Psoas muscle (tissue), 7 donors: ENCODE measurements at regions not wholly inside any gene's neighbourhood (a gene's known extent, or its start where the extent isn't known, plus 50 kb on each side); places are given as distances from the start of the nearest gene placed in this dataset.

ENCODE experiments used
- ATAC-seq, 4 donors: fragments of 200-7000 bp; cut with Tn5 transposase; one replicate each; pipeline ENCODE4 v1.9.1; 2020; ENCODE audit warnings: moderate library complexity in 3 of 4, mild to moderate bottlenecking in 2 of 4
- DNase-seq, 2 donors: peaks; one replicate each; pipeline ENCODE4 v3.0.0-alpha.2; 2020
- H3K27ac ChIP-seq: fragments of 200-600 bp; one replicate; pipeline ENCODE4 v1.8.0; 2022
- H3K27me3 ChIP-seq, 3 donors: fragments of 200-600 bp in 1 of 3; one replicate each; pipeline versions ENCODE4 v1.6.1 to v1.8.0; 2013 to 2022; ENCODE audit warnings: low read length in 2 of 3, mild to moderate bottlenecking in 2 of 3, moderate library complexity in 1 of 3; ENCODE audit not compliant: insufficient read depth in 3 of 3
- H3K36me3 ChIP-seq, 2 donors: fragments of 200-600 bp in 1 of 2; one replicate each; pipeline versions ENCODE4 v1.6.1 to v1.8.0; 2013 to 2022; ENCODE audit warnings: low read depth in 1 of 2, mild to moderate bottlenecking in 1 of 2, moderate library complexity in 1 of 2; ENCODE audit not compliant: insufficient read depth in 1 of 2
- H3K4me1 ChIP-seq: fragments of 200-600 bp; one replicate; pipeline ENCODE4 v1.8.0; 2022
- H3K4me3 ChIP-seq: fragments of 200-600 bp; one replicate; pipeline ENCODE4 v1.8.0; 2022; ENCODE audit warnings: mild to moderate bottlenecking
- H3K9me3 ChIP-seq: fragments of 200-600 bp; one replicate; pipeline ENCODE4 v1.8.0; 2022
- WGBS, 3 donors: extraction: QIAGEN DNeasy Blood & Tissue Kit; methylation state at CpG; one replicate each; pipeline versions ENCODE4 v1.1.6 to v1.1.7; 2013; 5-methylcytosine and 5-hydroxymethylcytosine counted together
- intact Hi-C, 2 donors: fragments of 100-400 bp; cut with DNase I; formaldehyde crosslinking; loops; one replicate each; pipeline versions ENCODE4 v1.11.0 to v1.14.2; 2022
- TF ChIP-seq, protein P1 (sequence below): fragments of 200-600 bp; IDR thresholded peaks from one replicate; pipeline ENCODE4 v1.8.0; 2022; ENCODE audit warnings: antibody characterized with exemption
- donor health status: healthy with polysubstance abuse.
- donor health status: DM: no; HTN: no; CAD: no; lungs with moderate emphysema.
- donor health status: Bipolar disorder and iron deficiency.
- donor health status: healthy.
- donor health status: DM: yes; HTN: yes; CAD: no.
- donor health status: DM: no; HTN: no; CAD: no.
- donor health status: DM: yes; HTN: yes; CAD: no.

DNA sequence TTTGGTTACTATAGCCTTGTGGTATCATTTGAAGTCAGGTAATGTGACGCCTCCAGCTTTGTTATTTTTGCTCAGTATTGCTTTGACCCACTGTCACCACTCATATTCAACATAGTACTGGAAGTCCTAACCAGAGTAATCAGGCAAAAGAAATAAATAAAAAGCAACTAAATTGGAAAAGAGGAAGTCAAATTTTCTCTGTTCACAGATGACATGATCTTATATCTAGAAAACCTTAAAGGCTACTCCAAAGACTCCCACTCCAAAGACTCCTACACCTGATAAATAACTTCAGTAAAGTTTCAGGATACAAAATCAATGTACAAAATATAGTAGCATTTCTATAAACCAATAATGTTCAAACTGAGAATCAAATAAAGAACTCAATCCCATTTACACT, 348.6 kb downstream of the CXXC4 start:
- H3K9me3 ChIP-seq, result no peaks in the 10 kb centered on the region
- H3K27me3 ChIP-seq, result no peaks in the 10 kb centered on the region
- ATAC-seq (no peak), DNase-seq (no peak)
- no peaks in the 10 kb centered on the region for H3K36me3 ChIP-seq
- no peak overlapping the region for H3K4me3 ChIP-seq
- H3K27ac ChIP-seq, result no peak overlapping the region
- no peaks in the 10 kb centered on the region for H3K4me1 ChIP-seq
- intact Hi-C loops, result no loop called here
- 88 to 94% (median 89%) methylated on average over 1 of the region's 1 CpG for WGBS, 3 donors
- TF ChIP-seq, protein P1, sequence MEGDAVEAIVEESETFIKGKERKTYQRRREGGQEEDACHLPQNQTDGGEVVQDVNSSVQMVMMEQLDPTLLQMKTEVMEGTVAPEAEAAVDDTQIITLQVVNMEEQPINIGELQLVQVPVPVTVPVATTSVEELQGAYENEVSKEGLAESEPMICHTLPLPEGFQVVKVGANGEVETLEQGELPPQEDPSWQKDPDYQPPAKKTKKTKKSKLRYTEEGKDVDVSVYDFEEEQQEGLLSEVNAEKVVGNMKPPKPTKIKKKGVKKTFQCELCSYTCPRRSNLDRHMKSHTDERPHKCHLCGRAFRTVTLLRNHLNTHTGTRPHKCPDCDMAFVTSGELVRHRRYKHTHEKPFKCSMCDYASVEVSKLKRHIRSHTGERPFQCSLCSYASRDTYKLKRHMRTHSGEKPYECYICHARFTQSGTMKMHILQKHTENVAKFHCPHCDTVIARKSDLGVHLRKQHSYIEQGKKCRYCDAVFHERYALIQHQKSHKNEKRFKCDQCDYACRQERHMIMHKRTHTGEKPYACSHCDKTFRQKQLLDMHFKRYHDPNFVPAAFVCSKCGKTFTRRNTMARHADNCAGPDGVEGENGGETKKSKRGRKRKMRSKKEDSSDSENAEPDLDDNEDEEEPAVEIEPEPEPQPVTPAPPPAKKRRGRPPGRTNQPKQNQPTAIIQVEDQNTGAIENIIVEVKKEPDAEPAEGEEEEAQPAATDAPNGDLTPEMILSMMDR, result no peak

DNA sequence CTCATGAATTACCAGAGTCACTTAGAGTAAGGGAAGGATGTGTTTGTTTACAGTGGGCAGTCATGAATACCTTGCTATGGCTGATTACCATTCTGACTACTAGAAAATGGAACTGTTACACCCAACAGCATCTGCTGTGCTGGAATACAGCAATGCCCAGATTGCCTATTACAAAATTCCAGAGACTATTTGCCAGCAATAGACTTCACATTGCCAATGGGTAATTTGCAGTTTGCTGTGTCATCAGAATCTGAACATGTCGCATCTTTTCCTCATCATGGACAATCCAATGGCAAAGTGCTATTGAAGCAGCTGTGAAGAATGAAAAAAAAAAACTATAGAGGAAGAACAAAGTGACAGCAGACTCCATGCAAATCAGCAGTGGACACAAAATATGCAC, 356.6 kb downstream of the CXXC4 start:
- Histone ChIP-seq H3K27me3 (no peaks in the 10 kb centered on the region), H3K36me3 (no peaks in the 10 kb centered on the region), H3K4me3 (no peak overlapping the region), H3K4me1 (no peaks in the 10 kb centered on the region), H3K9me3 (peaks cover 4% of the 10 kb centered on the region), H3K27ac (no peak overlapping the region)
- no peak for DNase-seq
- 27 to 28% (median 28%) methylated on average over 1 of the region's 1 CpG for WGBS, 3 donors
- ATAC-seq, result no peak
- intact Hi-C loops, result no loop called here
- TF ChIP-seq, protein P1, result no peak

DNA sequence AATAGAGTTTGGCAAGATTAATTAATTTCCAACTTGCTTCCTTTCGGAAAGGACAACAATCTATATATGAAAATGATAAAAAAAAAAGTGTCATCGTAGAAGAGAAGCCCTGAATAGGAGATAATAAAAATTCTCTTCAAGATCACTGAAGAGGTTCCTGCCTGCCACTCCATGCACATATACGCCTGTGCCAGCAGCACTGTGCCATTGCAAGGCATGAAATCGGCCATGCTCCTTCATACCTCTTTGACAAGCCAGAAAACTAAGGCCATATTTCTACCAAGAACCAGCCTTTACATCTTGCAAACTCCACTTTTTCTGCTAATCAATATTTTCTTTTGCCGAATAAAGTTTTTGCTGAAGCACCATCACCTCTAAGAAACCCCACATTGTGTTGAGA, 365.5 kb downstream of the CXXC4 start:
- intact Hi-C loops, result no loop called here
- H3K27ac ChIP-seq, result no peak overlapping the region
- ATAC-seq (no peak), DNase-seq (no peak)
- H3K9me3 ChIP-seq, result no peaks in the 10 kb centered on the region
- H3K4me1 ChIP-seq, result no peaks in the 10 kb centered on the region
- TF ChIP-seq, protein P1, result no peak
- 59 to 87% (median 63%) methylated on average over 5 of the region's 5 CpGs for WGBS, 3 donors
- H3K27me3 ChIP-seq, result no peaks in the 10 kb centered on the region
- H3K4me3 ChIP-seq, result no peak overlapping the region
- H3K36me3 ChIP-seq, result no peaks in the 10 kb centered on the region

- DNase-seq (no peak), ATAC-seq (no peak)
- H3K27ac ChIP-seq, result no peak overlapping the region
- no peaks in the 10 kb centered on the region for H3K4me1 ChIP-seq
- TF ChIP-seq, protein P1, result no peak
- H3K9me3 ChIP-seq, result no peaks in the 10 kb centered on the region
- intact Hi-C loops, result no loop called here
- H3K36me3 ChIP-seq, result no peaks in the 10 kb centered on the region
- no peaks in the 10 kb centered on the region for H3K27me3 ChIP-seq
- no peak overlapping the region for H3K4me3 ChIP-seq
Measured at GRCh38 chr4:104128850-104129213, 365.9 kb downstream of the CXXC4 start.

DNA sequence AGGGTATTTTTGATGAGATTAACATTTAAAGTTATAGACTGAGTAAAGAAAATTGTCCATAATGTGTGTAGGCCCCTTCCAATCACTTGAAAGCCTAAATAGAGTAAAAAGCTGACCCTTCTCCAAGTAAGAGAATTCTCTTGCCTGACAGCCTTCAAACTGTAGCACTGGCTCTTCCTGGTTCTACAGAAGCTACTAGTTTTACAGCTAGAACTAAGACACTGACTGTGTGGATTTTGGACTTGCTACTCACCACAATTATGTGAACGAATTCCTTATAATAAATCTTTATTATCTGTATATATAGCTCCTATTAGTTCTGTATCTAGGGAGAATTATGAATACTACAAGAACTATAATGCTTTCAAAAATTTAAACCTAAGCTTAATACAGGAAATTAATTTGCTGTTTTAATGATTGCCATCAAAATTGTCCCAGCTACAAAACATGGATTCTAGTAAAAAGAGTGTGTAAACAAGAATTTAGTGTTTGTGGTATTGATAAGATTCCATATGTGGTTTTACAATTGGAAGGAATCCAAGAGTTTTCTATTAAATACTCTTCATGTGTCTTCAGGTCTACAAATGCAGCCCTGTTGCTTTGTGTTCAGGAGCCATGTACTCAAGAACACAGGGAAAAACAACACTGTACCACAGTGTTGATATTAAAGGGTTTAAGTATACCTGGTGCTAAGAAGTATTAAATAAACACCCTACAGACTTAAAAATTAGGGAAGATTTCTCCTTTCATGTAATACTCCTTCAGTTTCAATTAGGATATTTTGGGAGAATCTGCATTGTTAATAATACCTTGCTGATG, 366.5 kb downstream of the CXXC4 start:
- no peak overlapping the region for H3K4me3 ChIP-seq
- WGBS, 3 donors, result 59 to 72% (median 60%) methylated on average over 1 of the region's 1 CpG
- no peak overlapping the region for H3K27ac ChIP-seq
- TF ChIP-seq, protein P1, result no peak
- DNase-seq (no peak), ATAC-seq (no peak)
- H3K9me3 ChIP-seq, result no peaks in the 10 kb centered on the region
- H3K4me1 ChIP-seq, result no peaks in the 10 kb centered on the region
- H3K36me3 ChIP-seq, result no peaks in the 10 kb centered on the region
- H3K27me3 ChIP-seq, result no peaks in the 10 kb centered on the region
- intact Hi-C loops, result no loop called here
